ENCODE measurements at regions not wholly inside any gene's neighbourhood (a gene's known extent, or its start where the extent isn't known, plus 50 kb on each side); places are given as distances from the start of the nearest gene placed in this dataset.

GRCh38 chr5:18533137-18533536 is 898.9 kb downstream of the TAF11L14 start:
- TF ChIP-seq PATZ1 (CRISPR knock-in tag; IDR thresholded peaks at IDR 0.05; ENCODE audit: borderline replicate concordance) (no peak), ARNTL (CRISPR knock-in tag; IDR thresholded peaks at IDR 0.05; ENCODE audit: borderline replicate concordance, low read depth) (no peak), RARB (CRISPR knock-in tag; IDR thresholded peaks at IDR 0.05) (no peak), SNAI2 (CRISPR knock-in tag; IDR thresholded peaks at IDR 0.05) (no peak), CREB5 (CRISPR knock-in tag; IDR thresholded peaks at IDR 0.05; ENCODE audit: low read depth) (no peak), TCF4 (CRISPR knock-in tag; IDR thresholded peaks at IDR 0.05; ENCODE audit: borderline replicate concordance) (no peak), ZFP3 (CRISPR knock-in tag; IDR thresholded peaks at IDR 0.05) (no peak), GLIS3 (CRISPR knock-in tag; IDR thresholded peaks at IDR 0.05) (no peak), ZC3H10 (CRISPR knock-in tag; IDR thresholded peaks at IDR 0.05) (no peak), ZFP30 (CRISPR knock-in tag; IDR thresholded peaks at IDR 0.05) (no peak), TOX (CRISPR knock-in tag; IDR thresholded peaks at IDR 0.05; ENCODE audit: borderline replicate concordance) (no peak), OSR1 (CRISPR knock-in tag; IDR thresholded peaks at IDR 0.05) (no peak)
- TF ChIP-seq, protein P1, sequence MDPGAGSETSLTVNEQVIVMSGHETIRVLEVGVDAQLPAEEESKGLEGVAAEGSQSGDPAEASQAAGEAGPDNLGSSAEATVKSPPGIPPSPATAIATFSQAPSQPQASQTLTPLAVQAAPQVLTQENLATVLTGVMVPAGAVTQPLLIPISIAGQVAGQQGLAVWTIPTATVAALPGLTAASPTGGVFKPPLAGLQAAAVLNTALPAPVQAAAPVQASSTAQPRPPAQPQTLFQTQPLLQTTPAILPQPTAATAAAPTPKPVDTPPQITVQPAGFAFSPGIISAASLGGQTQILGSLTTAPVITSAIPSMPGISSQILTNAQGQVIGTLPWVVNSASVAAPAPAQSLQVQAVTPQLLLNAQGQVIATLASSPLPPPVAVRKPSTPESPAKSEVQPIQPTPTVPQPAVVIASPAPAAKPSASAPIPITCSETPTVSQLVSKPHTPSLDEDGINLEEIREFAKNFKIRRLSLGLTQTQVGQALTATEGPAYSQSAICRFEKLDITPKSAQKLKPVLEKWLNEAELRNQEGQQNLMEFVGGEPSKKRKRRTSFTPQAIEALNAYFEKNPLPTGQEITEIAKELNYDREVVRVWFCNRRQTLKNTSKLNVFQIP (CRISPR knock-in tag; IDR thresholded peaks at IDR 0.05; ENCODE audit: borderline replicate concordance, low read depth) = no peak
- TF ChIP-seq, protein P2, sequence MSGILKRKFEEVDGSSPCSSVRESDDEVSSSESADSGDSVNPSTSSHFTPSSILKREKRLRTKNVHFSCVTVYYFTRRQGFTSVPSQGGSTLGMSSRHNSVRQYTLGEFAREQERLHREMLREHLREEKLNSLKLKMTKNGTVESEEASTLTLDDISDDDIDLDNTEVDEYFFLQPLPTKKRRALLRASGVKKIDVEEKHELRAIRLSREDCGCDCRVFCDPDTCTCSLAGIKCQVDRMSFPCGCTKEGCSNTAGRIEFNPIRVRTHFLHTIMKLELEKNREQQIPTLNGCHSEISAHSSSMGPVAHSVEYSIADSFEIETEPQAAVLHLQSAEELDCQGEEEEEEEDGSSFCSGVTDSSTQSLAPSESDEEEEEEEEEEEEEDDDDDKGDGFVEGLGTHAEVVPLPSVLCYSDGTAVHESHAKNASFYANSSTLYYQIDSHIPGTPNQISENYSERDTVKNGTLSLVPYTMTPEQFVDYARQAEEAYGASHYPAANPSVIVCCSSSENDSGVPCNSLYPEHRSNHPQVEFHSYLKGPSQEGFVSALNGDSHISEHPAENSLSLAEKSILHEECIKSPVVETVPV (CRISPR knock-in tag; IDR thresholded peaks at IDR 0.05) = no peak
